ENCODE measurements at regions not wholly inside any gene's neighbourhood (a gene's known extent, or its start where the extent isn't known, plus 50 kb on each side); places are given as distances from the start of the nearest gene placed in this dataset.

GRCh38 chr6:14766391-14766994 lies 479.4 kb upstream of the JARID2 start (continued):
- TF ChIP-seq ARID4A (CRISPR knock-in tag; IDR thresholded peaks at IDR 0.05; ENCODE audit: borderline replicate concordance) (no peak), NFYC (CRISPR knock-in tag; IDR thresholded peaks at IDR 0.05) (no peak), ZBTB44 (CRISPR knock-in tag; IDR thresholded peaks at IDR 0.05) (no peak), ZBTB37 (CRISPR knock-in tag; IDR thresholded peaks at IDR 0.05) (no peak)

GRCh38 chr6:14767226-14767625 lies 478.6 kb upstream of the JARID2 start:
- FAIRE-seq (no peak), DNase-seq (ENCODE audit: low spot score) (no peak), ATAC-seq (no peak)
- H3K36me3 ChIP-seq (replicated peaks in 1 of 2; ENCODE audit: control insufficient read depth in 1 of 2, insufficient read depth in 2 of 2, low read length in 2 of 2): no peaks in the 10 kb centered on the region
- no peak overlapping the region for H3K27ac ChIP-seq (ENCODE audit: extremely low read length, insufficient read depth, low read length)
- H3K9ac ChIP-seq (ENCODE audit: insufficient read depth, low read depth, low read length): no peak overlapping the region
- no peak overlapping the region for H2AFZ ChIP-seq (ENCODE audit: low read length)
- in situ Hi-C loops (cut with HindIII; ENCODE audit: extremely low pct_ligation_motif_present, low pct_unique_long_range_greater_than_20kb): no loop called here
- H3K79me2 ChIP-seq (ENCODE audit: insufficient read depth, low read length): no peaks in the 10 kb centered on the region
- H3K27me3 ChIP-seq (ENCODE audit: control insufficient read depth in 1 of 2, insufficient read depth in 2 of 2, low read length in 2 of 2): no peaks in the 10 kb centered on the region
- 14% methylated on average over 5 of the region's 5 CpGs for WGBS (ENCODE audit: low lambda C conversion rate)
- no peak overlapping the region for H3K4me2 ChIP-seq (ENCODE audit: low read depth, low read length)
- intact Hi-C loops (cut with micrococcal nuclease; ENCODE audit: unreplicated experiment): no loop called here
- BruUV-seq (replicated peaks): no TSS peak
- H4K20me1 ChIP-seq (ENCODE audit: insufficient read depth, low read length): no peaks in the 10 kb centered on the region
- H3K4me3 ChIP-seq (replicated peaks in 1 of 3; ENCODE audit: insufficient read depth in 1 of 3, low read depth in 2 of 3, low read length in 3 of 3): no peak overlapping the region
- H3K4me1 ChIP-seq (ENCODE audit: insufficient read depth, low read length): peaks cover 12% of the 10 kb centered on the region; the same call in 1 of the 2 replicates
- ChIA-PET CTCF (ENCODE audit: low intra/inter-chr PET ratio, low total read pairs) (no interaction called here), POLR2A (no interaction called here)
- H3K9me3 ChIP-seq (ENCODE audit: low read length): no peaks in the 10 kb centered on the region
- TF ChIP-seq ZNF484 (CRISPR knock-in tag; IDR thresholded peaks at IDR 0.05; ENCODE audit: borderline replicate concordance, low read depth) (no peak), NFKB2 (CRISPR knock-in tag; IDR thresholded peaks at IDR 0.05; ENCODE audit: borderline replicate concordance) (no peak), ZNF160 (CRISPR knock-in tag; IDR thresholded peaks at IDR 0.05) (no peak), BATF2 (CRISPR knock-in tag; IDR thresholded peaks at IDR 0.05) (no peak), ZNF335 (CRISPR knock-in tag; IDR thresholded peaks at IDR 0.05) (no peak), NR2C2 (CRISPR knock-in tag; IDR thresholded peaks at IDR 0.05; ENCODE audit: borderline replicate concordance) (no peak), SIN3A (IDR thresholded peaks at IDR 0.05; ENCODE audit: borderline replicate concordance, low read depth, low read length) (no peak), CBX5 (CRISPR knock-in tag; IDR thresholded peaks at IDR 0.05; ENCODE audit: borderline replicate concordance) (no peak), HNRNPL (IDR thresholded peaks at IDR 0.05; ENCODE audit: low read depth, low read length) (no peak), CCAR2 (optimal IDR thresholded peaks at IDR 0.05; ENCODE audit: low read depth, low read length) (no peak), ZNF235 (CRISPR knock-in tag; IDR thresholded peaks at IDR 0.05; ENCODE audit: borderline replicate concordance) (no peak), ZFX (CRISPR knock-in tag; IDR thresholded peaks at IDR 0.05; ENCODE audit: low read depth) (no peak)

All from HepG2 (cell line).